BJ (cell line): ENCODE measurements at regions not wholly inside any gene's neighbourhood (a gene's known extent, or its start where the extent isn't known, plus 50 kb on each side); places are given as distances from the start of the nearest gene placed in this dataset.

Experiments
- CTCF ChIA-PET: fragments of 350-600 bp; formaldehyde crosslinking; extraction: SDS; loops from one replicate; lab custom pipeline; 2021; ENCODE audit warnings: antibody characterized with exemption, inconsistent platforms; lab: Yijun Ruan, JAX
- POLR2A ChIA-PET: fragments of 300-600 bp; sonication (Branson Sonifier 250); formaldehyde crosslinking; extraction: SDS; loops from one replicate; lab custom pipeline; 2021; ENCODE audit warnings: antibody characterized with exemption; lab: Charles Lee
- DNase-seq: peaks from one replicate; pipeline ENCODE4 v3.0.0-alpha.2; 2011; ENCODE audit warnings: low read depth
- H3K27me3 ChIP-seq: 2 replicates; pipeline ENCODE4 v1.6.0; 2011; ENCODE audit warnings: low read length; ENCODE audit not compliant: control insufficient read depth, insufficient read depth
- H3K36me3 ChIP-seq: 2 replicates; pipeline ENCODE4 v1.5.1; 2011; ENCODE audit warnings: low read length; ENCODE audit not compliant: control insufficient read depth, insufficient read depth
- H3K4me3 ChIP-seq: 2 replicates; pipeline ENCODE4 v1.5.1; 2011; ENCODE audit warnings: low read depth, mild to moderate bottlenecking, control low read depth, low read length
- TF ChIP-seq, protein P1 (sequence below): IDR thresholded peaks from 2 replicates; pipeline ENCODE4 v1.5.1; 2011; ENCODE audit warnings: low read depth, mild to moderate bottlenecking, control low read depth, inconsistent platforms, low read length, moderate library complexity; ENCODE audit not compliant: insufficient read depth

DNA sequence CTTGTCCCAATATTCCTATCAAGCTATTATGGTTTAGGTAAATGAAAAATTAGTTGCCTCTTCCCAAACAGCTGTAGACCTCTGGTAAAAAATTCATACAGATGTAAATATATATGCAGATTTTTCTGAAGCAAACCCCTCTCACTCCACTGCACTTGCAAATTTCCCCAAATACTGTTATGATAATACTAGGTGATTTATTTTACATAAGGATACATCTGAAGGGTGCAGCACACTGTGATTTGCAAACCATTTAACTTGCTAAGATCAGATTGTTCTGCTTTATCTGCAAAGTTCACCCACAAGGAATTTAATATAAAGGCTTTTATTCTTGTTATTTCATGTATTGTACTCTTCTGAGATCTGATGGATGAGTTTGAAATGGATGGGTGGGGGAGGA lies 177.0 kb downstream of the GPAT3 start:
- Histone ChIP-seq H3K36me3 (no peaks in the 10 kb centered on the region), H3K27me3 (no peaks in the 10 kb centered on the region), H3K4me3 (no peak overlapping the region)
- TF ChIP-seq, protein P1, sequence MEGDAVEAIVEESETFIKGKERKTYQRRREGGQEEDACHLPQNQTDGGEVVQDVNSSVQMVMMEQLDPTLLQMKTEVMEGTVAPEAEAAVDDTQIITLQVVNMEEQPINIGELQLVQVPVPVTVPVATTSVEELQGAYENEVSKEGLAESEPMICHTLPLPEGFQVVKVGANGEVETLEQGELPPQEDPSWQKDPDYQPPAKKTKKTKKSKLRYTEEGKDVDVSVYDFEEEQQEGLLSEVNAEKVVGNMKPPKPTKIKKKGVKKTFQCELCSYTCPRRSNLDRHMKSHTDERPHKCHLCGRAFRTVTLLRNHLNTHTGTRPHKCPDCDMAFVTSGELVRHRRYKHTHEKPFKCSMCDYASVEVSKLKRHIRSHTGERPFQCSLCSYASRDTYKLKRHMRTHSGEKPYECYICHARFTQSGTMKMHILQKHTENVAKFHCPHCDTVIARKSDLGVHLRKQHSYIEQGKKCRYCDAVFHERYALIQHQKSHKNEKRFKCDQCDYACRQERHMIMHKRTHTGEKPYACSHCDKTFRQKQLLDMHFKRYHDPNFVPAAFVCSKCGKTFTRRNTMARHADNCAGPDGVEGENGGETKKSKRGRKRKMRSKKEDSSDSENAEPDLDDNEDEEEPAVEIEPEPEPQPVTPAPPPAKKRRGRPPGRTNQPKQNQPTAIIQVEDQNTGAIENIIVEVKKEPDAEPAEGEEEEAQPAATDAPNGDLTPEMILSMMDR, result no peak
- no peak for DNase-seq
- CTCF ChIA-PET, result no interaction called here
- POLR2A ChIA-PET, result no interaction called here

DNA sequence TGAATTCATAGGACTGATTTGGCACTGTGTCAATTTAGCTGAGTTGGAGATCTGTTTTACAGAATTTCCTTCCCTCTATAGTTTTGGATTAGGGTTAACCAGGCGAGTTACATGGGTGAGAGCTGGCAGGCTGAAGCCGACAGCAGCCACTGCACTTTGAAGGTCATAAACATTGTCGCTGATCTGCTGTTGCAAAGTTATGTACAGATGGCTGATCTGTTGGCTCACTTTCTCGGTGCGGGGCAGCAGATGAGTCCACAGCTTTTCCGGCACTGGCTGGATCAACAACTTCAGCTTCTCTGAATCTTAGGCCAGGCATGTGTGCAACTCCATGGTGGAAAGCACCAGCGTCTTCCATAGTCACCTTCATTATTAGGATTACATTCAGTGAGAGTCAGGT lies 173.7 kb downstream of the GPAT3 start:
- TF ChIP-seq, protein P1, result no peak
- H3K4me3 ChIP-seq, result no peak overlapping the region
- H3K36me3 ChIP-seq, result no peaks in the 10 kb centered on the region
- POLR2A ChIA-PET, result no interaction called here
- CTCF ChIA-PET, result no interaction called here
- DNase-seq, result no peak
- H3K27me3 ChIP-seq, result no peaks in the 10 kb centered on the region

DNA sequence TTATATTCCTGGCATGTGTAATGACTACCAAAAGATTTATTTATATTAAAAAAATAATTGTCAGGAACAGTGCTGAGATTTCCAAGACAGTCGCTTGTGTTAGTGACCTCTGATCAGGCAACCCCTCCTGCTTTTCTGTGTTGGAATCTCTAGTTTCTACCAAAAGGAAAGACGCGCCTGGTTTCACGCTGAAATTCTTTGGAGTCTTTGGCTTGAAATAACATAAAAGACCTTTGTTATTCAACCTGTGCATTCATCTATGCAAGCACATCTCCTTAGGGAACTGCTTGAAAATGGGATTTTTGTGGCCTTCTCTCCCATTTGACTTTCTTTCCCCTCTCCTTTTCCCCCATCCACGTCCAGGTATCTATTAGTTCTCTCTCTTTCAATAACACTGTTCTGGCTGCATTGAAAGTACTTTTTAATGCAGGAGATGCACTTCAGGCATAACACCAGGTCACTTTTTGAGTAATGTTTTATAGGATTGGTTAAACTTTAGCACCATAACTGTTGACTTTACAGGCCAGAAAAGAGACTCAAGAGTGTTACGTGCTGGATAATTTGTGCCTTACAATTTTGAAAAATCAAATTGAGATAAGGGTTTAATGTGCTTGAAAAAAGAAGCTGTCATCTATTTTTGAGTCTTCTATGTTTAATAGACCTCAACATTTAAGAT lies 172.7 kb downstream of the GPAT3 start:
- DNase-seq, result no peak
- no peak overlapping the region for H3K4me3 ChIP-seq
- CTCF ChIA-PET, result no interaction called here
- POLR2A ChIA-PET, result no interaction called here
- no peaks in the 10 kb centered on the region for H3K36me3 ChIP-seq
- TF ChIP-seq, protein P1, result no peak
- no peaks in the 10 kb centered on the region for H3K27me3 ChIP-seq

DNA sequence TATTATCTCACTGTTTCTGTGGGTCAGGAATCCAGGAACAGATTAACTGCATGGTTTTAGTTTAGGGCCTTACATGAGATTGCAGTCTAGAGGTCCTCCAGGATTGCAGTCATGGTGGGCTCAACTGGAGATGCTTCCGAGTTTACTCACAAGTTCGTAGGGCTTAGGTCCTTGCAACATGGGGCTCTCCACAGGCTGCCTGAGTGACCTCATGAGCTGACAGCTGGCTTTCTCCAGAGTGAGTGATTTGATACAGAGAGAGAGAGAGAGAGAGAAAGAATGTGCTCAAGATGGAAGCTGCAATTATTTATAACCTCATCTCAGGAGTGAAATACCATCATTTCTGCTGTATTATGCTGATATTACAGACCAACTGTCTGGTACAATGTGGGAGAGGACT lies 168.9 kb downstream of the GPAT3 start:
- CTCF ChIA-PET, result no interaction called here
- Histone ChIP-seq H3K27me3 (no peaks in the 10 kb centered on the region), H3K36me3 (no peaks in the 10 kb centered on the region), H3K4me3 (no peak overlapping the region)
- TF ChIP-seq, protein P1, result no peak
- DNase-seq, result no peak
- POLR2A ChIA-PET, result no interaction called here

DNA sequence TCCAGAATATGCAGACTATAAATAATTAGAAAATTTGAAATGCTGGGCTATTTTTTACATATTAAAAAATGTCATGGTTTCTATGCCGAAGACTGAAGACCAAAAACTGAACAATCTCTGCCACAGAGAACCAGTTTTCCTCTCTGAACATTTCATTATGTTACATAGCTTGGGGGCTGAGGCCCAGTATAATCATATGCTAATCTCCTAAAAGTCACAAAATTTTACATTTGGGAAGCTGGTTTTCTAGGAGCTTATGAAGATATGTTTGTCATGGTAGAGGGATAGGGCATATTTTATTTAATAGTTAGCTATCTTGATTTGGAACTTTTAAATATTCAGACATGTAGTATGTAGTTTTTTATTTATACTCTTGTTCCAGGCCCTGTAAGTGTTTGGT lies 167.8 kb downstream of the GPAT3 start:
- no peaks in the 10 kb centered on the region for H3K27me3 ChIP-seq
- no peaks in the 10 kb centered on the region for H3K36me3 ChIP-seq
- H3K4me3 ChIP-seq, result no peak overlapping the region
- TF ChIP-seq, protein P1, result no peak
- DNase-seq, result no peak
- ChIA-PET POLR2A (no interaction called here), CTCF (no interaction called here)
